PC-3 (cell line): ENCODE measurements at regions not wholly inside any gene's neighbourhood (a gene's known extent, or its start where the extent isn't known, plus 50 kb on each side); places are given as distances from the start of the nearest gene placed in this dataset.

Experiments
- ATAC-seq: fragments of 200-7000 bp; cut with Tn5 transposase; 2 replicates; pipeline ENCODE4 v1.9.1; 2020; ENCODE audit warnings: mild to moderate bottlenecking, moderate library complexity
- BruUV-seq: library from RNA; stranded (reverse); fragments of 400-500 nt; replicated peaks from 2 replicates; lab custom pipeline; 2021; lab: Mats Ljungman, UMichigan
- CTCF ChIA-PET: fragments of 300-600 bp; sonication (Branson Sonifier 250); formaldehyde crosslinking; loops from one replicate; lab custom pipeline; 2022; ENCODE audit warnings: antibody characterized with exemption; lab: Charles Lee
- POLR2A ChIA-PET: fragments of 300-600 bp; sonication (Branson Sonifier 250); formaldehyde crosslinking; loops from one replicate; lab custom pipeline; 2022; ENCODE audit warnings: antibody characterized with exemption; ENCODE audit not compliant: unreplicated experiment; lab: Charles Lee
- DNase-seq: peaks from one replicate; pipeline ENCODE4 v3.0.0-alpha.2; 2015
- H2AFZ ChIP-seq: fragments of 300-600 bp; sonication (generic); 2 replicates; pipeline ENCODE4 v1.6.0; 2016; ENCODE audit warnings: antibody characterized with exemption, low read length
- H3F3A ChIP-seq: fragments of 300-600 bp; sonication (generic); one replicate; pipeline ENCODE4 v1.6.0; 2017; ENCODE audit warnings: antibody characterized with exemption, low read length, control low read depth, mild to moderate bottlenecking; ENCODE audit not compliant: unreplicated experiment
- H3K27ac ChIP-seq: fragments of 300-600 bp; sonication (generic); 2 replicates; pipeline ENCODE4 v1.5.1; 2016; ENCODE audit warnings: mild to moderate bottlenecking, low read length
- H3K27me3 ChIP-seq: fragments of 300-600 bp; sonication (generic); 2 replicates; pipeline ENCODE4 v1.6.1; 2016; ENCODE audit warnings: low read length, mixed read lengths
- H3K36me3 ChIP-seq: fragments of 300-600 bp; sonication (generic); 2 replicates; pipeline ENCODE4 v1.6.1; 2016; ENCODE audit warnings: low read depth, mixed run types, low read length, mixed read lengths
- H3K4me1 ChIP-seq: fragments of 300-600 bp; sonication (generic); 2 replicates; pipeline ENCODE4 v1.5.1; 2016; ENCODE audit warnings: low read length; ENCODE audit not compliant: insufficient read depth
- H3K4me2 ChIP-seq: fragments of 300-600 bp; sonication (generic); 2 replicates; pipeline ENCODE4 v1.6.0; 2016; ENCODE audit warnings: low read length
- H3K4me3 ChIP-seq: fragments of 300-600 bp; sonication (generic); 2 replicates; pipeline ENCODE4 v1.5.1; 2016; ENCODE audit warnings: mild to moderate bottlenecking, low read length, mixed read lengths
- H3K79me2 ChIP-seq: fragments of 300-600 bp; sonication (generic); 2 replicates; pipeline ENCODE4 v1.6.1; 2017; ENCODE audit warnings: low read length, mixed read lengths
- H3K9ac ChIP-seq: fragments of 300-600 bp; sonication (generic); 2 replicates; pipeline ENCODE4 v1.6.0; 2016; ENCODE audit warnings: mild to moderate bottlenecking, low read length
- H3K9me2 ChIP-seq: fragments of 300-600 bp; sonication (generic); replicated peaks from 2 replicates; pipeline ENCODE4 v1.6.1; 2016; ENCODE audit warnings: mixed run types, low read length, mixed read lengths
- H3K9me3 ChIP-seq: fragments of 300-600 bp; sonication (generic); 2 replicates; pipeline ENCODE4 v1.6.1; 2016; ENCODE audit warnings: low read length, mixed read lengths
- H4K20me1 ChIP-seq: fragments of 300-600 bp; sonication (generic); 2 replicates; pipeline ENCODE4 v1.6.1; 2016; ENCODE audit warnings: low read length, mixed read lengths
- EZH2 ChIP-seq: fragments of 300-600 bp; sonication (generic); IDR thresholded peaks from one replicate; pipeline ENCODE4 v1.6.1; 2017; ENCODE audit warnings: antibody characterized with exemption, mild to moderate bottlenecking, low read length; ENCODE audit not compliant: unreplicated experiment
- EZH2phosphoT487 ChIP-seq: fragments of 300-600 bp; sonication (generic); IDR thresholded peaks from 2 replicates; pipeline ENCODE4 v1.6.1; 2018; ENCODE audit warnings: mild to moderate bottlenecking, antibody characterized with exemption, low read length, borderline replicate concordance
- intact Hi-C: fragments of 100-400 bp; cut with micrococcal nuclease; formaldehyde crosslinking; loops from 2 replicates; pipeline ENCODE4 v1.9.0; 2023
- TF ChIP-seq, protein P1 (sequence below): fragments of 300-600 bp; sonication (generic); conservative IDR thresholded peaks from 2 replicates; pipeline ENCODE4 v1.5.1; 2017; ENCODE audit warnings: antibody characterized with exemption, low read depth, mild to moderate bottlenecking, low read length

DNA sequence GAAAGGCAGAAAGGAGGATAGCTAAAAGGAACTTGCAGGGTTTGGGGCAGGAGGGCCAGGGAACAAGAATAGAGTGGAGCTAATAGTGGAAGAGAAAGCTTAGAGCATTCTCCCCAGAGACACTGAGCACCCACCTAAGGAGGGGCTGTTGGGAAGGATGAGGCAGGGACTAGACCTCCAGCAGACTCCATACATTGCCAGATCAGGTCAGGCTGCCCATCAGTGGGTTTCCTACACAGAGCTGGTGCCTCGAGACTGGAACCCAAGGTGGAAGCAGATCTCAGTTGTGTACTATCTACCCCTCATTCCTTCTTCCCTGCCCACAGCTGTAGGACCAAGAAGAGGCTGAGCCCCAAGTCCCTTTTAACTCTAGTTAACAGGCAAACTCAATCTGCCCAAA, 148.5 kb downstream of the ZFP36L2 start:
- no peak for DNase-seq
- H3K4me1 ChIP-seq: peaks cover 47% of the 10 kb centered on the region

DNA sequence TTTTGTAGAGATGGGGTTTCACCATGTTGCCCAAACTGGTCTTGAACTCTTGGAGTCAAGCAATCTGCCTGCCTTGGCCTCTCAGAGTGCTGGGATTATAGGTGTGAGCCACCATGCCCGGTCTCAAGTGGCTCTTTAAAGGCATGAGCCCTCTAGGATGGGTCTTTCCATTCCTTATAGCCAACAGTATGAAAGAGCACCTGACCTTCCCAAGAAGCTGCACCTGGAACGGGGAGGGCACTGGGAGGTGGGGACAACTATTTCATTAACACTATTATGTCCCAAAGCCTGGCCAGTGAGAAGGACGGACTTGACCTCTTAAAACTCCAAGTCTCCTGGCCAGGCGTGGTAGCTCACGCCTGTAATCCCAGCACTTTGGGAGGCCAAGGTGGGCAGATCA, 149.7 kb downstream of the ZFP36L2 start:
- TF ChIP-seq, protein P1, sequence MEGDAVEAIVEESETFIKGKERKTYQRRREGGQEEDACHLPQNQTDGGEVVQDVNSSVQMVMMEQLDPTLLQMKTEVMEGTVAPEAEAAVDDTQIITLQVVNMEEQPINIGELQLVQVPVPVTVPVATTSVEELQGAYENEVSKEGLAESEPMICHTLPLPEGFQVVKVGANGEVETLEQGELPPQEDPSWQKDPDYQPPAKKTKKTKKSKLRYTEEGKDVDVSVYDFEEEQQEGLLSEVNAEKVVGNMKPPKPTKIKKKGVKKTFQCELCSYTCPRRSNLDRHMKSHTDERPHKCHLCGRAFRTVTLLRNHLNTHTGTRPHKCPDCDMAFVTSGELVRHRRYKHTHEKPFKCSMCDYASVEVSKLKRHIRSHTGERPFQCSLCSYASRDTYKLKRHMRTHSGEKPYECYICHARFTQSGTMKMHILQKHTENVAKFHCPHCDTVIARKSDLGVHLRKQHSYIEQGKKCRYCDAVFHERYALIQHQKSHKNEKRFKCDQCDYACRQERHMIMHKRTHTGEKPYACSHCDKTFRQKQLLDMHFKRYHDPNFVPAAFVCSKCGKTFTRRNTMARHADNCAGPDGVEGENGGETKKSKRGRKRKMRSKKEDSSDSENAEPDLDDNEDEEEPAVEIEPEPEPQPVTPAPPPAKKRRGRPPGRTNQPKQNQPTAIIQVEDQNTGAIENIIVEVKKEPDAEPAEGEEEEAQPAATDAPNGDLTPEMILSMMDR: no peak
- no peak for TF ChIP-seq EZH2
- H3F3A ChIP-seq: peaks cover 3% of the 10 kb centered on the region
- ATAC-seq (no peak), DNase-seq (no peak)
- peaks cover 6% of the 10 kb centered on the region for H3K79me2 ChIP-seq
- no peak overlapping the region for H3K4me2 ChIP-seq
- BruUV-seq: no TSS peak
- H4K20me1 ChIP-seq: no peaks in the 10 kb centered on the region
- H3K36me3 ChIP-seq: no peaks in the 10 kb centered on the region
- H3K27me3 ChIP-seq: no peaks in the 10 kb centered on the region
- ChIA-PET CTCF (no interaction called here), POLR2A (no interaction called here)
- intact Hi-C loops: loop anchor here (10.0 kb wide), 1 partner anchor 148 kb away; the partner anchor contains the start of gene ZFP36L2
- H3K9me2 ChIP-seq: no peaks in the 10 kb centered on the region
- H3K4me3 ChIP-seq: no peak overlapping the region
- H3K9me3 ChIP-seq: no peaks in the 10 kb centered on the region
- peak overlapping the region; percentile 81 for H3K9ac ChIP-seq
- peaks cover 48% of the 10 kb centered on the region for H3K4me1 ChIP-seq
- H2AFZ ChIP-seq: no peak overlapping the region
- H3K27ac ChIP-seq: peak overlapping the region; percentile 98

More for the DNA sequence above, 148.5 kb downstream of the ZFP36L2 start:
- no peak overlapping the region for H3K4me3 ChIP-seq
- no peaks in the 10 kb centered on the region for H3K36me3 ChIP-seq
- H3K9ac ChIP-seq: no peak overlapping the region
- intact Hi-C loops: loop anchor here (10.0 kb wide), 1 partner anchor 147 kb away; the partner anchor contains the start of gene ZFP36L2
- ATAC-seq: no peak
- H3K9me2 ChIP-seq: no peaks in the 10 kb centered on the region
- H4K20me1 ChIP-seq: no peaks in the 10 kb centered on the region
- H3K27me3 ChIP-seq: no peaks in the 10 kb centered on the region
- H3F3A ChIP-seq: peaks cover 3% of the 10 kb centered on the region
- no peak for TF ChIP-seq EZH2
- TF ChIP-seq, protein P1: no peak
- no peak for TF ChIP-seq EZH2phosphoT487
- H3K9me3 ChIP-seq: no peaks in the 10 kb centered on the region
- H3K27ac ChIP-seq: no peak overlapping the region
- no TSS peak for BruUV-seq
- no peak overlapping the region for H3K4me2 ChIP-seq
- ChIA-PET CTCF (no interaction called here), POLR2A (no interaction called here)
- no peak overlapping the region for H2AFZ ChIP-seq
- H3K79me2 ChIP-seq: peaks cover 6% of the 10 kb centered on the region

DNA sequence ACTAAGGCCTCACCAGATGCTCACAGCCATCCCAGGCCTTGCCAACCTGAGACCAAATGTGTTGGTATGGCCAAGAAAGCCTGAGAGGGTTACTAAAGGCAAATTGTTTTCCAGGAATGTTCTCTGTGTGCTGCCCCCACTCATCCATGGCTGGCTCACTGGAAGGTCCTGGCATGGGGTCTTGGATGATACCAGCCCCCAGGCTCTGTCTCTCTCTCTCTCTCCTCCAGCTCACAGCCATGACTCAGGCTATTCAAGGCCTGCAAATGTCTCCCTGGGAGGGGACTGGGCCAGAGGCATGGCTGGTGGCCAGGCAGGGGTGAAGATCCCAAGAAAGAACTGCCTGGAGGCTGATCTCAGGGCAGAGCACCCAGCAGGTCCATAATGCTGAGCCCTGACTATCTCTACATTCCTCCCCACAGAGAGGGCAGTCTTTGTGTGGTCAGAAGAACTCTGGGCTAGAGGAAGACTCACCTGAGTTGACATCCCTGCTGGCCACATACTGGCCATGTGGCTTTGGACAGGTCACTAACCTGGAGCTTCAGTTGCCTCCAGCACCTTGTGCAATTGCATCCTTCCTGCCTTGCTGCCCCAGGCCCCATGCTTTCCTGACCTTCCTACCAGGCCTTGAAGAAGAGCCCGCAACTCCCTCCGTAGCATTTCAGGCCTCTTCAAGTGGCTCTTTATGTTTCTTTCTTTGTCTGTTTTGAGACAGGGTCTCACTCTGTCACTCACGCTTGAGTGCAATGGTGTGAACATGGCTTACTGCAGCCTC, 150.4 kb downstream of the ZFP36L2 start:
- H2AFZ ChIP-seq: no peak overlapping the region
- ATAC-seq: peak; percentile 30
- no peaks in the 10 kb centered on the region for H3K27me3 ChIP-seq
- H3K79me2 ChIP-seq: peaks cover 6% of the 10 kb centered on the region
- peaks cover 55% of the 10 kb centered on the region for H3K4me1 ChIP-seq
- BruUV-seq: no TSS peak
- intact Hi-C loops: loop anchor here (1.0 to 10.0 kb wide), 4 partner anchors 34 to 149 kb away; partner anchors contain the start of gene ZFP36L2
- H3K36me3 ChIP-seq: no peaks in the 10 kb centered on the region
- DNase-seq: peak; percentile 85
- H3K9me3 ChIP-seq: no peaks in the 10 kb centered on the region
- H3K9me2 ChIP-seq: no peaks in the 10 kb centered on the region
- no peak overlapping the region for H3K4me3 ChIP-seq
- TF ChIP-seq EZH2phosphoT487: no peak
- no peak for TF ChIP-seq EZH2
- TF ChIP-seq, protein P1: no peak
- H3F3A ChIP-seq: peaks cover 3% of the 10 kb centered on the region
- H4K20me1 ChIP-seq: no peaks in the 10 kb centered on the region
- ChIA-PET POLR2A (no interaction called here), CTCF (no interaction called here)
- peak overlapping the region; percentile 54 for H3K4me2 ChIP-seq
- peak overlapping the region; percentile 81 for H3K9ac ChIP-seq
- peak overlapping the region; percentile 98 for H3K27ac ChIP-seq
